Mesenchymal stem cell (in vitro differentiated cells and primary cell): ENCODE measurements at regions not wholly inside any gene's neighbourhood (a gene's known extent, or its start where the extent isn't known, plus 50 kb on each side); places are given as distances from the start of the nearest gene placed in this dataset.

Source experiments
- DNase-seq: peaks from one replicate; pipeline ENCODE4 v3.0.0-alpha.2; 2013
- H2AFZ ChIP-seq: one replicate; pipeline ENCODE4 v1.6.1; 2013; ENCODE audit warnings: low read depth, mild to moderate bottlenecking, control low read depth, inconsistent platforms, low read length, moderate library complexity
- H2AK5ac ChIP-seq: 2 replicates; pipeline ENCODE4 v1.6.1; 2013; ENCODE audit warnings: low read length, moderate library complexity, mild to moderate bottlenecking, inconsistent platforms; ENCODE audit not compliant: severe bottlenecking
- H2BK120ac ChIP-seq: one replicate; pipeline ENCODE4 v1.6.1; 2013; ENCODE audit warnings: low read depth, mild to moderate bottlenecking, inconsistent platforms, low read length, moderate library complexity
- H2BK12ac ChIP-seq, 2 experiments: one replicate each; pipeline ENCODE4 v1.6.1; 2013; ENCODE audit warnings: inconsistent platforms in 2 of 2, low read length in 2 of 2, mild to moderate bottlenecking in 2 of 2, moderate library complexity in 2 of 2, control low read depth in 1 of 2
- H2BK15ac ChIP-seq: one replicate; pipeline ENCODE4 v1.6.1; 2013; ENCODE audit warnings: mild to moderate bottlenecking, low read depth, inconsistent platforms; ENCODE audit not compliant: poor library complexity, severe bottlenecking
- H2BK5ac ChIP-seq: 2 replicates; pipeline ENCODE4 v1.6.1; 2013; ENCODE audit warnings: low read depth, mild to moderate bottlenecking, low read length, control low read depth, inconsistent platforms; ENCODE audit not compliant: poor library complexity, severe bottlenecking
- H3K14ac ChIP-seq, 2 experiments: one replicate each; pipeline ENCODE4 v1.6.1; 2013; ENCODE audit warnings: inconsistent platforms in 2 of 2, low read length in 2 of 2, control low read depth in 1 of 2, mild to moderate bottlenecking in 1 of 2, moderate library complexity in 1 of 2
- H3K18ac ChIP-seq, 2 experiments: one replicate each; pipeline ENCODE4 v1.6.1; 2013; ENCODE audit warnings: inconsistent platforms in 2 of 2, low read length in 2 of 2, control low read depth in 1 of 2, low read depth in 1 of 2, mild to moderate bottlenecking in 1 of 2
- H3K23ac ChIP-seq, 2 experiments: one replicate each; pipeline ENCODE4 v1.6.1; 2013; ENCODE audit warnings: inconsistent platforms in 2 of 2, low read length in 2 of 2, mild to moderate bottlenecking in 2 of 2, moderate library complexity in 2 of 2, control low read depth in 1 of 2
- H3K27ac ChIP-seq: 2 replicates; pipeline ENCODE4 v1.5.1; 2013; ENCODE audit warnings: mild to moderate bottlenecking, moderate library complexity, low read length, control low read depth, inconsistent platforms; ENCODE audit not compliant: poor library complexity, severe bottlenecking
- H3K27me3 ChIP-seq, 2 experiments: 2 replicates each; pipeline versions ENCODE4 v1.6.1 to v1.7.0; 2013; ENCODE audit warnings: low read length in 2 of 2, mild to moderate bottlenecking in 2 of 2, moderate library complexity in 2 of 2, control low read depth in 1 of 2, inconsistent platforms in 1 of 2; ENCODE audit not compliant: control insufficient read depth in 1 of 2, insufficient read depth in 1 of 2
- H3K36me3 ChIP-seq, 2 experiments: 2 replicates each; pipeline versions ENCODE4 v1.6.1 to v1.7.0; 2013; ENCODE audit warnings: low read length in 2 of 2, control low read depth in 1 of 2, inconsistent platforms in 1 of 2, low read depth in 1 of 2, mild to moderate bottlenecking in 1 of 2; ENCODE audit not compliant: insufficient read depth in 2 of 2, control insufficient read depth in 1 of 2
- H3K4ac ChIP-seq, 2 experiments: one replicate each; pipeline ENCODE4 v1.6.1; 2013; ENCODE audit warnings: inconsistent platforms in 2 of 2, low read length in 2 of 2, mild to moderate bottlenecking in 2 of 2, moderate library complexity in 2 of 2, control low read depth in 1 of 2, low read depth in 1 of 2
- H3K4me1 ChIP-seq: 2 replicates; pipeline ENCODE4 v1.6.1; 2013; ENCODE audit warnings: low read depth, low read length, control low read depth; ENCODE audit not compliant: control insufficient read depth, insufficient read depth
- H3K4me2 ChIP-seq: 2 replicates; pipeline ENCODE4 v1.6.1; 2013; ENCODE audit warnings: low read length, mild to moderate bottlenecking, inconsistent platforms; ENCODE audit not compliant: poor library complexity, severe bottlenecking
- H3K4me3 ChIP-seq, 2 experiments: 2 replicates each; pipeline versions ENCODE4 v1.5.1 to v1.7.0; 2013; ENCODE audit warnings: low read length in 2 of 2, mild to moderate bottlenecking in 2 of 2, control low read depth in 1 of 2, low read depth in 1 of 2; ENCODE audit not compliant: insufficient read depth in 1 of 2
- H3K79me1 ChIP-seq: replicated peaks from 2 replicates; pipeline ENCODE4 v1.6.1; 2013; ENCODE audit warnings: mild to moderate bottlenecking, control low read depth, low read length, inconsistent platforms; ENCODE audit not compliant: poor library complexity, severe bottlenecking
- H3K9ac ChIP-seq: 2 replicates; pipeline ENCODE4 v1.7.0; 2013; ENCODE audit warnings: mild to moderate bottlenecking, low read length, moderate library complexity
- H3K9me3 ChIP-seq: 2 replicates; pipeline ENCODE4 v1.7.0; 2013; ENCODE audit warnings: mild to moderate bottlenecking, low read length; ENCODE audit not compliant: control insufficient read depth
- H4K8ac ChIP-seq: one replicate; pipeline ENCODE4 v1.6.1; 2013; ENCODE audit warnings: inconsistent platforms, mild to moderate bottlenecking, low read length, moderate library complexity
- H4K91ac ChIP-seq: one replicate; pipeline ENCODE4 v1.6.1; 2013; ENCODE audit warnings: mild to moderate bottlenecking, low read length, inconsistent platforms
- WGBS: methylation state at CpG from one replicate; pipeline ENCODE4 v1.1.7; 2013; ENCODE audit warnings: mixed read lengths; 5-methylcytosine and 5-hydroxymethylcytosine counted together

DNA sequence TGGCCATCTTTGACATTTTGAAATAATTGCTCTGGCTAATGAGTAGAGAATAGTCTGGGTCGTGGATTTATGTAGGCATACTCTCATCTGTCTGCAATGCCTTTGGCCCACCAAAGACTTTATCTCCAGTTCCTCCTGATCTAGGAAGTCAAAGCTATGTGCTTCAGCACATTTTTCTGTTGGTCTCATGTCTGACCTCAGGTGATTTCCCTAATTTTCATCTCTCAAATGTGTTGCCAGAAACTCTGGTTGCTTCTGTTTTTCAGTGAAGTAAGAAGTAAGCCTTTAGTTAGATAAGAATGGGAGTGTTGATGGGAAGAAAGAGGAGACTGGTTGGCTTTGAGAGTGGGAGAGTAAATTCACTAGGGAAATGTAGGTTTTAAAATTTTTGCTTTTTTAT is 66.4 kb downstream of the GPR88 start:
- Histone ChIP-seq H3K36me3 (no peaks in the 10 kb centered on the region), H3K27me3 (no peaks in the 10 kb centered on the region), H4K91ac (no peak overlapping the region), H3K18ac (no peak overlapping the region), H3K23ac (no peak overlapping the region), H3K4me1 (no peaks in the 10 kb centered on the region), H4K8ac (no peak overlapping the region), H2AFZ (no peak overlapping the region), H3K14ac (no peak overlapping the region), H3K27ac (no peak overlapping the region), H2BK12ac (no peak overlapping the region), H3K79me1 (no peaks in the 10 kb centered on the region), H2BK15ac (no peak overlapping the region), H3K4me3 (no peak overlapping the region), H3K9ac (no peak overlapping the region), H3K9me3 (no peaks in the 10 kb centered on the region), H2BK120ac (no peak overlapping the region), H2AK5ac (no peak overlapping the region), H3K4ac (no peak overlapping the region), H2BK5ac (no peak overlapping the region), H3K4me2 (no peak overlapping the region)
- WGBS, result 67% methylated on average over 1 of the region's 1 CpG
- DNase-seq, result no peak

DNA sequence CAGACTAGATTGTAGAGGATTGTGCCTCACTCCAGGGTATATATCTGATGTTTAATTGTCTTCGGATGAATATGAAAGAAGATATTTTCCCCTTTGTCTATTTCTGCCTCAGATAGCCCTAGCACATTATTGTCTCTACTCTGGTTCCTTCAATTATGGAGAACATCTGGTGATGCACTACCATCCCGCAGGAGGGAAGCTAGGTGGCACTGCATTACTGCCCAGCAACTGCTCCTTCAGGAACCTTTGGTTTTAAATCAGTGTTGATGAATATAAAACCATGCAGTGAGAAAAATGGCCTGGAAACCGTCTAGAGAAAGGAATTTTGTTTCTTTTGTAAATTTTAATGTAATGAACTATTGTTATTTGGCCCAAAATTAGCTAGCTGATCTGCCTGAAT is 68.5 kb downstream of the GPR88 start:
- 48% methylated on average over 2 of the region's 3 CpGs for WGBS
- H3K4me3 ChIP-seq, result no peak overlapping the region

DNA sequence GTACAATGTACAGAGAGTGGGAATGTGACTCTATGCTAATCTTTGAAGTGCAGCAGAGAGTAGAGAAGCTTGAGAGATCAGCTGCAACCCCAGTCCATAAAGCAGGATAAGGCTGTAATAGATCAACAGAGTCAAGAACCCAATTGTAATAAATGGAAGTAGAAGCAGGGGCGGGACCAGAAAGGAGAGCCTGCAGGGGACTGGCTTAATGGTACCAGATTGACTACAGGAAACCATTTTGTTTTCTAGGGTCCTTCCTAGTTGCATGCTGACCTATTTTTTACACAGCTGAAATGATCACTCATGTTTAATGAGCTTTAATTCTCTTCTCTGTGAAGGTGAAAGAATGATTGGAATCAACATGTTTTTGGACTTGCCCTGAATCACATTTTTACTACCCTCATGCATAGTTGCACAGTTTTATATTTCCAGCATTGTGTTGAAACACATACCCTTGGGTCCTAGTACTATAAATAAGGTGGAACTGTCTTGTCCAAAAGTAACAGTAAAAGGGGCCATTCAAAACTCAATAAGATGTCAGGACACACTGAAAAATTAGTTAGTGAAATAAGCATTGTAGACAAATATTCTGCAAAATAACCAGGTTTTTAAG is 69.8 kb downstream of the GPR88 start:
- no peak overlapping the region for H3K4me2 ChIP-seq

More for the DNA sequence above, 68.5 kb downstream of the GPR88 start:
- Histone ChIP-seq H2BK5ac (no peak overlapping the region), H3K36me3 (no peaks in the 10 kb centered on the region), H2BK15ac (no peak overlapping the region), H2AK5ac (no peak overlapping the region), H2AFZ (no peak overlapping the region), H3K79me1 (no peaks in the 10 kb centered on the region), H3K4me2 (no peak overlapping the region), H3K4ac (no peak overlapping the region), H3K27me3 (no peaks in the 10 kb centered on the region), H4K8ac (no peak overlapping the region), H3K14ac (no peak overlapping the region), H3K9ac (no peak overlapping the region), H2BK12ac (no peak overlapping the region), H2BK120ac (no peak overlapping the region), H3K4me1 (no peaks in the 10 kb centered on the region), H3K9me3 (no peaks in the 10 kb centered on the region), H3K23ac (no peak overlapping the region), H3K27ac (no peak overlapping the region), H3K18ac (no peak overlapping the region), H4K91ac (no peak overlapping the region)
- peak; percentile 52 for DNase-seq

DNA sequence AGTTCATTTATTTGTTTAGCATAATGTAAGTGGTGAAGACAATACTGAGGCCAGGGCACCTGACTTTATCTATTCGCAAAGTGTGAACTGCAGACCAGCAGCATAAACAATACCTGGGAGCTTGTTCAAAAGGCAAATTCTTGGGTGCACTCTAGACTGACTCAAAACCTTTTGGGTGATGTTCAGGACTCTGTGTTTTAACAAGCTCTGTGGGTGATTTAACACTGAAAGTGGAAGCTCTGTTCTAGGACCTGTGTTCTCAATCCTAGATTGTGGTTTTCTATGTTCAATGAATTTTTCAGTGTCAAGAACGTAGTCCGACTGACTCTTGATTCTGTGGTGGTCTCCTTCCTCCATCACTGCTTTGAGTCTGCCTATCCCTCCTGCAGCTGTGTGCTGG is 71.9 kb downstream of the GPR88 start:
- Histone ChIP-seq H3K4me3 (no peak overlapping the region), H3K4me1 (peaks cover 5% of the 10 kb centered on the region), H2BK15ac (no peak overlapping the region), H3K36me3 (no peaks in the 10 kb centered on the region), H3K4ac (no peak overlapping the region), H4K8ac (no peak overlapping the region), H3K23ac (no peak overlapping the region), H2AFZ (no peak overlapping the region), H3K79me1 (no peaks in the 10 kb centered on the region), H2BK120ac (no peak overlapping the region), H3K18ac (no peak overlapping the region), H3K9me3 (no peaks in the 10 kb centered on the region), H2BK5ac (no peak overlapping the region), H4K91ac (no peak overlapping the region), H2AK5ac (no peak overlapping the region), H3K27me3 (no peaks in the 10 kb centered on the region), H3K14ac (no peak overlapping the region), H3K9ac (no peak overlapping the region), H3K27ac (no peak overlapping the region), H2BK12ac (no peak overlapping the region), H3K4me2 (no peak overlapping the region)
- DNase-seq, result no peak
- WGBS, result 98% methylated on average over 3 of the region's 3 CpGs

More for the DNA sequence above, 69.8 kb downstream of the GPR88 start:
- Histone ChIP-seq H2BK120ac (no peak overlapping the region), H2AFZ (no peak overlapping the region), H3K9me3 (no peaks in the 10 kb centered on the region), H2BK15ac (no peak overlapping the region), H3K36me3 (no peaks in the 10 kb centered on the region), H2AK5ac (no peak overlapping the region), H3K18ac (no peak overlapping the region), H2BK5ac (no peak overlapping the region), H3K4ac (no peak overlapping the region), H4K8ac (no peak overlapping the region), H3K14ac (no peak overlapping the region), H2BK12ac (no peak overlapping the region), H3K4me3 (no peak overlapping the region), H3K79me1 (no peaks in the 10 kb centered on the region), H3K4me1 (no peaks in the 10 kb centered on the region), H3K27me3 (no peaks in the 10 kb centered on the region), H3K9ac (no peak overlapping the region), H3K27ac (peak overlapping the region; percentile 26), H3K23ac (no peak overlapping the region), H4K91ac (no peak overlapping the region)
- 83% methylated on average over 1 of the region's 1 CpG for WGBS
- DNase-seq, result no peak
